ENCODE measurements at regions not wholly inside any gene's neighbourhood (a gene's known extent, or its start where the extent isn't known, plus 50 kb on each side); places are given as distances from the start of the nearest gene placed in this dataset.

DNA sequence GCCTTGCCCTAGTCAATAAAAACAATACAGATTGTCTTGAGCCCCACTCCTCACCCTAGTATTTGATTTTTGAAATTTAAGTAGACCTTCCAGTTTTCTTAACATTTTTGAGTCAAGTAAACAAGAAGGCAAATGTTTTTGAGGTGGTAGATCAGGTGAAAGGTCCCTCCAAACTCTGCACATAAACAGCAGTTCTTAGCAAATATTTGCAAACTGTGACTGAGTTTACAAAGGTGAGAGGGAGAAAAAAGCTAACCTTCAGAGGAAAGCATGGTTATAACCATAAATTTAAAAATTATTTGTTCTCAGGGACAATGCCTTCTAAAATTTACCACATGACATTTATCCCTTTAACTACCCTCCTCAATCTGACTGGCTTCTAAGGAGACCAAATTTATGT lies 84.6 kb upstream of the PCDH17 start:
- intact Hi-C loops (cut with DNase I): no loop called here
- ATAC-seq (no peak), DNase-seq (no peak)
- TF ChIP-seq POLR2A (IDR thresholded peaks at IDR 0.05): no peak
- TF ChIP-seq, protein P1, sequence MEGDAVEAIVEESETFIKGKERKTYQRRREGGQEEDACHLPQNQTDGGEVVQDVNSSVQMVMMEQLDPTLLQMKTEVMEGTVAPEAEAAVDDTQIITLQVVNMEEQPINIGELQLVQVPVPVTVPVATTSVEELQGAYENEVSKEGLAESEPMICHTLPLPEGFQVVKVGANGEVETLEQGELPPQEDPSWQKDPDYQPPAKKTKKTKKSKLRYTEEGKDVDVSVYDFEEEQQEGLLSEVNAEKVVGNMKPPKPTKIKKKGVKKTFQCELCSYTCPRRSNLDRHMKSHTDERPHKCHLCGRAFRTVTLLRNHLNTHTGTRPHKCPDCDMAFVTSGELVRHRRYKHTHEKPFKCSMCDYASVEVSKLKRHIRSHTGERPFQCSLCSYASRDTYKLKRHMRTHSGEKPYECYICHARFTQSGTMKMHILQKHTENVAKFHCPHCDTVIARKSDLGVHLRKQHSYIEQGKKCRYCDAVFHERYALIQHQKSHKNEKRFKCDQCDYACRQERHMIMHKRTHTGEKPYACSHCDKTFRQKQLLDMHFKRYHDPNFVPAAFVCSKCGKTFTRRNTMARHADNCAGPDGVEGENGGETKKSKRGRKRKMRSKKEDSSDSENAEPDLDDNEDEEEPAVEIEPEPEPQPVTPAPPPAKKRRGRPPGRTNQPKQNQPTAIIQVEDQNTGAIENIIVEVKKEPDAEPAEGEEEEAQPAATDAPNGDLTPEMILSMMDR (IDR thresholded peaks at IDR 0.05): no peak
- Histone ChIP-seq H3K9me3 (peaks cover 0 to 6% (median 0%) of the 10 kb centered on the region in 12 donors), H3K4me1 (no peaks in the 10 kb centered on the region), H3K4me3 (no peak overlapping the region), H3K27ac (no peak overlapping the region), H3K27me3 (no peaks in the 10 kb centered on the region), H3K36me3 (no peaks in the 10 kb centered on the region)

DNA sequence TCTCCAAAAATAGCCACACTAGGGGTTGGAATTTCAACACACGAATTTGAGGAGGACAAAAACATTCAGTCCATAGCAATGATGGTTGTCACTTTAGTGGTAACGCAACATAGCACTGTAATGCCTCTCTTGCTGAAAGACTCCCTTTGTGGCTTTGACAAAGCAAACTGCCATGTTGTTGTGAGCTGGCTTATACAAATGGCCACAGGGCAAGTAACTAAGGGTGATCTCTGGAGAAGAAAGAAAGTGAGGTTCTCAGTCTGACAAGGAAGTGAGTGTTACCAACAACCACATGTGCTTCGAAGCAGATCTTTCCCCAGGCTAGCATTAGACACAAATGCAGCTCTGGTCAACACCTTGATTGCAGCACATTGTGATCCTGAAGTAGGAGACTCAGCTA lies 79.1 kb upstream of the PCDH17 start:
- intact Hi-C loops (cut with DNase I): no loop called here
- no peak for ATAC-seq
- H3K9me3 ChIP-seq: peaks cover 0 to 26% (median 6%) of the 10 kb centered on the region in 12 donors
- H3K27ac ChIP-seq: no peak overlapping the region
- 64 to 66% (median 66%) methylated on average over 3 of the region's 3 CpGs for WGBS, 4 donors
- no peaks in the 10 kb centered on the region for H3K4me1 ChIP-seq
- DNase-seq: no peak
- H3K27me3 ChIP-seq: no peaks in the 10 kb centered on the region
- no peaks in the 10 kb centered on the region for H3K36me3 ChIP-seq
- no peak for TF ChIP-seq POLR2A (IDR thresholded peaks at IDR 0.05)
- TF ChIP-seq, protein P1 (IDR thresholded peaks at IDR 0.05): no peak
- H3K4me3 ChIP-seq: no peak overlapping the region

- peaks cover 0 to 26% (median 6%) of the 10 kb centered on the region in 12 donors for H3K9me3 ChIP-seq
- H3K27ac ChIP-seq: no peak overlapping the region
- 86 to 92% (median 90%) methylated on average over 1 of the region's 1 CpG for whole genome bisulfite sequencing, 4 donors
- H3K4me3 ChIP-seq: no peak overlapping the region
- H3K4me1 ChIP-seq: no peaks in the 10 kb centered on the region
- DNase-seq (no peak), ATAC-seq (no peak)
- no peak for TF ChIP-seq POLR2A (IDR thresholded peaks at IDR 0.05)
- TF ChIP-seq, protein P1 (IDR thresholded peaks at IDR 0.05): no peak
- no peaks in the 10 kb centered on the region for H3K36me3 ChIP-seq
- intact Hi-C loops (cut with DNase I): no loop called here
- no peaks in the 10 kb centered on the region for H3K27me3 ChIP-seq
Measured at GRCh38 chr13:57553932-57554331, 77.6 kb upstream of the PCDH17 start.

GRCh38 chr13:57558051-57558467 lies 73.5 kb upstream of the PCDH17 start:
- H3K9me3 ChIP-seq: peaks cover 0 to 22% (median 3%) of the 10 kb centered on the region in 12 donors
- ATAC-seq: no peak
- no peak overlapping the region for H3K4me3 ChIP-seq
- DNase-seq: no peak
- H3K4me1 ChIP-seq: no peaks in the 10 kb centered on the region
- 10 to 18% (median 11%) methylated on average over 4 of the region's 4 CpGs for WGBS, 4 donors
- H3K27me3 ChIP-seq: no peaks in the 10 kb centered on the region
- TF ChIP-seq POLR2A (IDR thresholded peaks at IDR 0.05): no peak
- TF ChIP-seq, protein P1 (IDR thresholded peaks at IDR 0.05): peak in 2 of 12 donors; percentile 7 to 10
- H3K36me3 ChIP-seq: no peaks in the 10 kb centered on the region
- intact Hi-C loops (cut with DNase I): no loop called here
- H3K27ac ChIP-seq: no peak overlapping the region
